Tibial nerve (tissue), 4 donors: ENCODE measurements at regions not wholly inside any gene's neighbourhood (a gene's known extent, or its start where the extent isn't known, plus 50 kb on each side); places are given as distances from the start of the nearest gene placed in this dataset.

Source experiments
- DNase-seq, 2 donors: peaks; one replicate each; pipeline ENCODE4 v3.0.0-alpha.2; 2019; ENCODE audit warnings: low spot score in 2 of 2
- H3K27ac ChIP-seq, 4 donors: fragments of 200-600 bp; sonication (generic) in 3 of 4; one replicate each; pipeline ENCODE4 v1.5.1; 2017 to 2019; ENCODE audit warnings: mild to moderate bottlenecking in 1 of 4
- H3K27me3 ChIP-seq, 2 donors: fragments of 200-600 bp; sonication (generic) in 1 of 2; one replicate each; pipeline versions ENCODE4 v1.5.1 to v1.6.0; 2017 to 2019
- H3K36me3 ChIP-seq, 3 donors: fragments of 200-600 bp; sonication (generic); one replicate each; pipeline ENCODE4 v1.5.1; 2018 to 2019
- H3K4me1 ChIP-seq, 4 donors: fragments of 200-600 bp; sonication (generic) in 3 of 4; one replicate each; pipeline ENCODE4 v1.5.1; 2017 to 2019
- H3K4me3 ChIP-seq, 4 donors: fragments of 200-600 bp; sonication (generic) in 3 of 4; one replicate each; pipeline ENCODE4 v1.5.1; 2017 to 2019; ENCODE audit warnings: mild to moderate bottlenecking in 1 of 4, moderate library complexity in 1 of 4
- H3K9me3 ChIP-seq, 4 donors: fragments of 200-600 bp; sonication (generic) in 3 of 4; one replicate each; pipeline ENCODE4 v1.5.1; 2017 to 2019
- EP300 ChIP-seq, 2 donors: sonication (generic); formaldehyde crosslinking; IDR thresholded peaks; one replicate each; pipeline ENCODE4 v1.6.1; 2017; ENCODE audit warnings: antibody characterized with exemption in 2 of 2, mild to moderate bottlenecking in 1 of 2
- POLR2A ChIP-seq, 2 donors: fragments of 450-650 bp; IDR thresholded peaks; one replicate each; pipeline ENCODE4 v1.6.1; 2017; ENCODE audit warnings: antibody characterized with exemption in 2 of 2, mild to moderate bottlenecking in 2 of 2, moderate library complexity in 2 of 2
- WGBS, 2 donors: methylation state at CpG; one replicate each; pipeline ENCODE4 v1.1.5; 2018; 5-methylcytosine and 5-hydroxymethylcytosine counted together
- TF ChIP-seq, protein P1 (sequence below), 5 experiments: fragments of 200-600 bp in 3 of 5; fragments of 450-650 bp in 2 of 5; sonication (generic) in 3 of 5; IDR thresholded peaks; one replicate each; pipeline ENCODE4 v1.5.1; 2016 to 2019; ENCODE audit warnings: antibody characterized with exemption in 5 of 5, mild to moderate bottlenecking in 3 of 5, moderate library complexity in 2 of 5

DNA sequence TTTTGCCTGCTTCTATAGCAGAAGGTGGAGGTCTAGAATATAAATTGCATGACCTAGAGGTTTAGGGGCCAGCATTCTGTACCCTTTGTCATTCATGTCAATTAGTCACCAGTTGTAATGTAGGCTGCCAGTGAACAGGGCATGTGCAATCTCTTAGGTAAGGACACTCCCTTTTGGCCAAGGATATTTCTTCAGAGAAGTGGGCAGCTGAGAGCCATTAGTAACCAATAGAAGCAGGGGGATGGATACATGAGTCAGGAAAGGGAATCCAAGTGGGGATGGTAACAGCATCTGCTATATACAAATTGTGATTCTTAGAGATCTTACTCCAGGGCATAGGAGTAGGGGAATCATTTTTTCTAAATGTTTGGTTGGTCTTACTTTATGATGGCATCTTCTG lies 494.2 kb upstream of the JAG1 start:
- TF ChIP-seq POLR2A (IDR thresholded peaks at IDR 0.05) (no peak), EP300 (IDR thresholded peaks at IDR 0.05) (no peak)
- TF ChIP-seq, protein P1, sequence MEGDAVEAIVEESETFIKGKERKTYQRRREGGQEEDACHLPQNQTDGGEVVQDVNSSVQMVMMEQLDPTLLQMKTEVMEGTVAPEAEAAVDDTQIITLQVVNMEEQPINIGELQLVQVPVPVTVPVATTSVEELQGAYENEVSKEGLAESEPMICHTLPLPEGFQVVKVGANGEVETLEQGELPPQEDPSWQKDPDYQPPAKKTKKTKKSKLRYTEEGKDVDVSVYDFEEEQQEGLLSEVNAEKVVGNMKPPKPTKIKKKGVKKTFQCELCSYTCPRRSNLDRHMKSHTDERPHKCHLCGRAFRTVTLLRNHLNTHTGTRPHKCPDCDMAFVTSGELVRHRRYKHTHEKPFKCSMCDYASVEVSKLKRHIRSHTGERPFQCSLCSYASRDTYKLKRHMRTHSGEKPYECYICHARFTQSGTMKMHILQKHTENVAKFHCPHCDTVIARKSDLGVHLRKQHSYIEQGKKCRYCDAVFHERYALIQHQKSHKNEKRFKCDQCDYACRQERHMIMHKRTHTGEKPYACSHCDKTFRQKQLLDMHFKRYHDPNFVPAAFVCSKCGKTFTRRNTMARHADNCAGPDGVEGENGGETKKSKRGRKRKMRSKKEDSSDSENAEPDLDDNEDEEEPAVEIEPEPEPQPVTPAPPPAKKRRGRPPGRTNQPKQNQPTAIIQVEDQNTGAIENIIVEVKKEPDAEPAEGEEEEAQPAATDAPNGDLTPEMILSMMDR (IDR thresholded peaks at IDR 0.05), result no peak
- H3K4me1 ChIP-seq, result peaks cover 0 to 13% (median 0%) of the 10 kb centered on the region in 4 donors
- no peak overlapping the region for H3K27ac ChIP-seq
- no peaks in the 10 kb centered on the region for H3K36me3 ChIP-seq
- no peaks in the 10 kb centered on the region for H3K9me3 ChIP-seq
- DNase-seq, result no peak
- no peaks in the 10 kb centered on the region for H3K27me3 ChIP-seq
- H3K4me3 ChIP-seq, result no peak overlapping the region

GRCh38 chr20:11170025-11170424 lies 496.2 kb upstream of the JAG1 start:
- Histone ChIP-seq H3K36me3 (no peaks in the 10 kb centered on the region), H3K27ac (peak overlapping the region in 1 of 4 donors; percentile 21), H3K27me3 (no peaks in the 10 kb centered on the region), H3K4me1 (peaks cover 0 to 13% (median 0%) of the 10 kb centered on the region in 4 donors), H3K9me3 (no peaks in the 10 kb centered on the region), H3K4me3 (no peak overlapping the region)
- no peak for DNase-seq
- TF ChIP-seq POLR2A (IDR thresholded peaks at IDR 0.05), result no peak
- TF ChIP-seq, protein P1 (IDR thresholded peaks at IDR 0.05), result no peak
- TF ChIP-seq EP300 (IDR thresholded peaks at IDR 0.05), result no peak

GRCh38 chr20:11170565-11170964 lies 496.8 kb upstream of the JAG1 start:
- H3K27ac ChIP-seq, result peak overlapping the region in 1 of 4 donors; percentile 21
- H3K9me3 ChIP-seq, result no peaks in the 10 kb centered on the region
- no peak for DNase-seq
- no peaks in the 10 kb centered on the region for H3K27me3 ChIP-seq
- peaks cover 0 to 12% (median 0%) of the 10 kb centered on the region in 4 donors for H3K4me1 ChIP-seq
- 44 to 49% methylated on average over 2 of the region's 2 CpGs for WGBS, 2 donors
- H3K36me3 ChIP-seq, result no peaks in the 10 kb centered on the region
- TF ChIP-seq EP300 (IDR thresholded peaks at IDR 0.05) (no peak), POLR2A (IDR thresholded peaks at IDR 0.05) (no peak)
- TF ChIP-seq, protein P1 (IDR thresholded peaks at IDR 0.05), result no peak
- no peak overlapping the region for H3K4me3 ChIP-seq

- H3K36me3 ChIP-seq, result no peaks in the 10 kb centered on the region
- WGBS, 2 donors, result 50 to 64% methylated on average over 1 of the region's 1 CpG
- no peak for DNase-seq
- no peaks in the 10 kb centered on the region for H3K27me3 ChIP-seq
- peaks cover 0 to 7% (median 0%) of the 10 kb centered on the region in 4 donors for H3K4me1 ChIP-seq
- no peaks in the 10 kb centered on the region for H3K9me3 ChIP-seq
- no peak overlapping the region for H3K27ac ChIP-seq
- TF ChIP-seq POLR2A (IDR thresholded peaks at IDR 0.05) (no peak), EP300 (IDR thresholded peaks at IDR 0.05) (no peak)
- TF ChIP-seq, protein P1 (IDR thresholded peaks at IDR 0.05), result no peak
- no peak overlapping the region for H3K4me3 ChIP-seq
Observed at GRCh38 chr20:11172881-11173280, 499.1 kb upstream of the JAG1 start.

DNA sequence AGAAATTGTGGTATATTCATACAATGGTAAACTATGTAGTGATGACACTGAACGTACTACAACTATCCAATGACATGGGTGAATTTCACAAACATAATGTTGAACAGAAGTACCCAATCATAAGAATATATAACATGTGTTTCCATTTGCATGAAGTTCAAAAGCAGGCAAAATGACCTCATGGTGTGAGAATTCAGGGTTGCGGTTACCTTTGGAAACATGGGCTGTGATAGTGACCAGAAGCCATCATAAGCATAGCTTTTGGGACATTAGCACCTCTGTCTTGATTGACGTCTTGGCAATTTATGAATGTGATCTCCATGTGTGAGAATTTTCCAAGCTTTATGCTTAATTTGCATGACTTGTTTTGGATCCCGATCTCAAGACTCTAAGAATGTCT lies 500.1 kb upstream of the JAG1 start:
- 84 to 89% methylated on average over 4 of the region's 4 CpGs for WGBS, 2 donors
- TF ChIP-seq POLR2A (IDR thresholded peaks at IDR 0.05) (no peak), EP300 (IDR thresholded peaks at IDR 0.05) (no peak)
- no peaks in the 10 kb centered on the region for H3K9me3 ChIP-seq

DNA sequence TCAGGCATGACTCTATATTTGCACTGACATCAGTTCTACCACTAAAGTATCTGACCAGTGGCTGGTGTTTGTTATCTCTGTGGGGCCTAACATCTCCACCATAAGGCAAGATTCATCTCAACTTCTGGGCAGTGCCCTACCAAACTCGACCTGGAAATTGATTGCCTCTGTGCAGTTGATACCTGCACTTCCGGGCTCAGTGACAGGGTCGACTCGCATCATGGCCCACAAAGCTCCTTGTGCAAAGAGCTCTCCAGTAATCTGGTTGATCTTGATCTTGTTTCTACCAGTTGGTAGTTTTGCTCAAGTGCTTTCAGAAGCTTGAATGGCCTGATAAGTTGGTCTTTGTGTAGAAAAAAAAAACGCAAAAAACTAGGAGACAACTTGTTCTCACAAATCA lies 501.1 kb upstream of the JAG1 start:
- DNase-seq, result no peak

More for the DNA sequence above, 500.1 kb upstream of the JAG1 start:
- Histone ChIP-seq H3K4me3 (no peak overlapping the region), H3K4me1 (peaks cover 0 to 7% (median 0%) of the 10 kb centered on the region in 4 donors), H3K36me3 (no peaks in the 10 kb centered on the region), H3K27ac (no peak overlapping the region), H3K27me3 (no peaks in the 10 kb centered on the region)
- DNase-seq, result no peak

More for the DNA sequence above, 501.1 kb upstream of the JAG1 start:
- Histone ChIP-seq H3K36me3 (no peaks in the 10 kb centered on the region), H3K27ac (no peak overlapping the region), H3K9me3 (no peaks in the 10 kb centered on the region), H3K27me3 (no peaks in the 10 kb centered on the region), H3K4me1 (peaks cover 0 to 7% (median 0%) of the 10 kb centered on the region in 4 donors), H3K4me3 (no peak overlapping the region)
- TF ChIP-seq EP300 (IDR thresholded peaks at IDR 0.05), result no peak
- TF ChIP-seq POLR2A (IDR thresholded peaks at IDR 0.05), result no peak
- TF ChIP-seq, protein P1 (IDR thresholded peaks at IDR 0.05), result no peak
- WGBS, 2 donors, result 84 to 85% methylated on average over 5 of the region's 5 CpGs
